AG09309 (cell line): ENCODE measurements at regions not wholly inside any gene's neighbourhood (a gene's known extent, or its start where the extent isn't known, plus 50 kb on each side); places are given as distances from the start of the nearest gene placed in this dataset.

Experiments used
- DNase-seq: peaks from one replicate; pipeline ENCODE4 v3.0.0-alpha.2; 2010; ENCODE audit warnings: low read depth
- H3K4me3 ChIP-seq: 2 replicates; pipeline ENCODE4 v1.5.1; 2011; ENCODE audit warnings: mild to moderate bottlenecking, low read depth, low read length, moderate library complexity; ENCODE audit not compliant: control insufficient read depth
- CTCF ChIP-seq: IDR thresholded peaks from 2 replicates; pipeline ENCODE4 v1.5.1; 2011; ENCODE audit warnings: mild to moderate bottlenecking, low read depth, low read length, inconsistent platforms; ENCODE audit not compliant: insufficient read depth, control insufficient read depth; ENCODE audit errors: missing control alignments

GRCh38 chr1:81453367-81453703, 347.4 kb upstream of the ADGRL2 start:
- DNase-seq = no peak
- TF ChIP-seq CTCF = no peak
- H3K4me3 ChIP-seq = no peak overlapping the region

- no peak overlapping the region for H3K4me3 ChIP-seq
- no peak for TF ChIP-seq CTCF
- no peak for DNase-seq
These were observed 347.9 kb upstream of the ADGRL2 start for GRCh38 chr1:81452693-81453366.

GRCh38 chr1:81449786-81450185, 350.9 kb upstream of the ADGRL2 start:
- no peak for TF ChIP-seq CTCF
- no peak for DNase-seq
- H3K4me3 ChIP-seq = no peak overlapping the region

- no peak overlapping the region for H3K4me3 ChIP-seq
- TF ChIP-seq CTCF = no peak
- DNase-seq = no peak
These were observed 354.6 kb upstream of the ADGRL2 start for GRCh38 chr1:81446000-81446669.

GRCh38 chr1:81443288-81443687, 357.4 kb upstream of the ADGRL2 start:
- no peak for TF ChIP-seq CTCF
- no peak overlapping the region for H3K4me3 ChIP-seq
- DNase-seq = no peak

GRCh38 chr1:81439046-81439823, 361.5 kb upstream of the ADGRL2 start:
- DNase-seq = no peak
- no peak overlapping the region for H3K4me3 ChIP-seq
- TF ChIP-seq CTCF = no peak
